Right lobe of liver (tissue), 4 donors: ENCODE measurements at regions not wholly inside any gene's neighbourhood (a gene's known extent, or its start where the extent isn't known, plus 50 kb on each side); places are given as distances from the start of the nearest gene placed in this dataset.

ENCODE experiments used
- CTCF ChIP-seq, 4 donors: fragments of 200-600 bp in 3 of 4; fragments of 450-650 bp in 1 of 4; IDR thresholded peaks; one replicate each; pipeline versions ENCODE4 v1.5.1 to v1.8.0; 2016 to 2022; ENCODE audit warnings: antibody characterized with exemption in 4 of 4, mild to moderate bottlenecking in 2 of 4
- POLR2A ChIP-seq: fragments of 450-650 bp; IDR thresholded peaks from one replicate; pipeline ENCODE4 v1.6.1; 2017; ENCODE audit warnings: antibody characterized with exemption, mild to moderate bottlenecking
- donor health status: DM: no; HTN: no; CAD: no.
- donor health status: DM: no; HTN: no; CAD: no.
- donor health status: DM: no; HTN: yes; CAD: no.

GRCh38 chr17:68731465-68731864 lies 130.3 kb upstream of the FAM20A start:
- TF ChIP-seq CTCF (IDR thresholded peaks at IDR 0.05): no peak
- no peak for TF ChIP-seq POLR2A
